ENCODE measurements at regions not wholly inside any gene's neighbourhood (a gene's known extent, or its start where the extent isn't known, plus 50 kb on each side); places are given as distances from the start of the nearest gene placed in this dataset.

- TF ChIP-seq, protein P1, sequence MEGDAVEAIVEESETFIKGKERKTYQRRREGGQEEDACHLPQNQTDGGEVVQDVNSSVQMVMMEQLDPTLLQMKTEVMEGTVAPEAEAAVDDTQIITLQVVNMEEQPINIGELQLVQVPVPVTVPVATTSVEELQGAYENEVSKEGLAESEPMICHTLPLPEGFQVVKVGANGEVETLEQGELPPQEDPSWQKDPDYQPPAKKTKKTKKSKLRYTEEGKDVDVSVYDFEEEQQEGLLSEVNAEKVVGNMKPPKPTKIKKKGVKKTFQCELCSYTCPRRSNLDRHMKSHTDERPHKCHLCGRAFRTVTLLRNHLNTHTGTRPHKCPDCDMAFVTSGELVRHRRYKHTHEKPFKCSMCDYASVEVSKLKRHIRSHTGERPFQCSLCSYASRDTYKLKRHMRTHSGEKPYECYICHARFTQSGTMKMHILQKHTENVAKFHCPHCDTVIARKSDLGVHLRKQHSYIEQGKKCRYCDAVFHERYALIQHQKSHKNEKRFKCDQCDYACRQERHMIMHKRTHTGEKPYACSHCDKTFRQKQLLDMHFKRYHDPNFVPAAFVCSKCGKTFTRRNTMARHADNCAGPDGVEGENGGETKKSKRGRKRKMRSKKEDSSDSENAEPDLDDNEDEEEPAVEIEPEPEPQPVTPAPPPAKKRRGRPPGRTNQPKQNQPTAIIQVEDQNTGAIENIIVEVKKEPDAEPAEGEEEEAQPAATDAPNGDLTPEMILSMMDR (IDR thresholded peaks at IDR 0.05) = no peak
These were observed 148.9 kb downstream of the SOX11 start for GRCh38 chr2:5841126-5841525.

- TF ChIP-seq, protein P1 (IDR thresholded peaks at IDR 0.05) = no peak
These were observed 150.1 kb downstream of the SOX11 start for GRCh38 chr2:5842326-5842725.

- TF ChIP-seq, protein P1 (IDR thresholded peaks at IDR 0.05) = no peak
These were observed 153.7 kb downstream of the SOX11 start for GRCh38 chr2:5845798-5846330.

GRCh38 chr2:5846881-5847280 is 154.7 kb downstream of the SOX11 start:
- TF ChIP-seq, protein P1 (IDR thresholded peaks at IDR 0.05) = no peak

DNA sequence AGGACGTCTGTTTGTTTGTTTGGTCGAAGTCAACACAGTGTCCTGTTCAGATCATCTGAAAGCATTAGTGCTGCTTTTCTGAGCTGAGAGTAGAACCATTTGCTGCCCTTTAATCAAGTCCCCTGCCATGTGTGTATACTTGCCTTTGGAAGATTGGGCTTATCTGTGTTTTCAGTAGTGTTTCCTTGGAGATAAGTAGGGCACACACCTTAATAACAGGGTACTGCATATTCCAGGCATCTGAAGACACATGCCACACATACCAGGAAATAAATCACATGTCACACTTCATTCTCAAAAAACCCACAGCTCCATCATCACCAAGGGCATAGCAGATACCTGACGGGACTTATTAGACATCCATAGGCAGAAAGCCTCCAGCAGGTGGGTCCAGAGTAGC is 157.4 kb downstream of the SOX11 start:
- TF ChIP-seq, protein P1 (IDR thresholded peaks at IDR 0.05) = no peak

DNA sequence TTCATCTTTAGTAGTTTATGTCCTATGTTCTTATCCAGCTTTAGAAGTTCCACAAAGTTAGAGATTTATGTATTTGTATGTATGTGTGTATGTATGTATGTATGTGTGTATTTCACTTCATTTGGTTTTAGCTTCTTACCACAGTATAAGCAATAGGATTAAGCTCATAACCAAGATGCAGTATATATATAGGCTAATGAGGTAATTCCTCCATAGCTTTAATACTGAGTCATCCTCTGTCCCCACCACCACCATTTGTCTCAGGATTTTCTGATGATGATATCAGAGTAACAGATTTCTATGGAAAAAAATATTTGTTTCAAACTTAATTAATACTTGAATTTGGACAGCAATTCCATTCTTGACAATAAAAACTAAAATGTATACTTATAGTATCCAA is 159.2 kb downstream of the SOX11 start:
- TF ChIP-seq, protein P1 (IDR thresholded peaks at IDR 0.05) = no peak

GRCh38 chr2:5854797-5855196 is 162.6 kb downstream of the SOX11 start:
- TF ChIP-seq, protein P1 (IDR thresholded peaks at IDR 0.05) = no peak

- TF ChIP-seq, protein P1 (IDR thresholded peaks at IDR 0.05) = no peak
These were observed 174.9 kb downstream of the SOX11 start for GRCh38 chr2:5867056-5867455.

Measured in LNCAP (cell line).